ENCODE measurements at regions not wholly inside any gene's neighbourhood (a gene's known extent, or its start where the extent isn't known, plus 50 kb on each side); places are given as distances from the start of the nearest gene placed in this dataset.

- no peak for TF ChIP-seq CTCF (IDR thresholded peaks at IDR 0.05)
- no peak for TF ChIP-seq POLR2A (IDR thresholded peaks at IDR 0.05)
- TF ChIP-seq POLR2AphosphoS5 (IDR thresholded peaks at IDR 0.05; ENCODE audit: insufficient read depth in 1 of 2, low read depth in 1 of 2), result no peak
These were observed 980.0 kb downstream of the DNAJB9 start for GRCh38 chr7:109549471-109550193.
